CD4-positive, alpha-beta T cell (primary cell): ENCODE measurements at regions not wholly inside any gene's neighbourhood (a gene's known extent, or its start where the extent isn't known, plus 50 kb on each side); places are given as distances from the start of the nearest gene placed in this dataset.

ENCODE experiments used
- ATAC-seq: fragments of 200-7000 bp; cut with Tn5 transposase; one replicate; pipeline ENCODE4 v1.10.0; 2022; ENCODE audit warnings: mild to moderate bottlenecking; ENCODE audit not compliant: poor library complexity
- CTCF ChIA-PET: fragments of 350-600 bp; sonication (Branson Sonifier 250); formaldehyde crosslinking; loops from one replicate; lab custom pipeline; 2021; ENCODE audit warnings: antibody characterized with exemption, inconsistent platforms; lab: Charles Lee
- POLR2A ChIA-PET: fragments of 350-600 bp; sonication (Branson Sonifier 250); formaldehyde crosslinking; loops from one replicate; lab custom pipeline; 2021; ENCODE audit warnings: antibody characterized with exemption, inconsistent platforms; lab: Charles Lee
- DNase-seq, 14 experiments: peaks; one replicate each; pipeline ENCODE4 v3.0.0-alpha.2; 2013 to 2020; ENCODE audit warnings: mixed read lengths in 2 of 14
- H3K27ac ChIP-seq, 2 donors: one replicate each; pipeline versions ENCODE4 v1.5.1 to v1.7.0; 2013; ENCODE audit warnings: low read length in 2 of 2, low read depth in 1 of 2, mild to moderate bottlenecking in 1 of 2
- H3K27me3 ChIP-seq, 2 experiments: 1 replicate in 1 of 2; 2 replicates in 1 of 2; pipeline versions ENCODE4 v1.6.1 to v1.7.0; 2013; ENCODE audit warnings: low read length in 2 of 2, control low read depth in 1 of 2, mild to moderate bottlenecking in 1 of 2, moderate library complexity in 1 of 2; ENCODE audit not compliant: insufficient read depth in 2 of 2, control insufficient read depth in 1 of 2
- H3K36me3 ChIP-seq: one replicate; pipeline ENCODE4 v1.6.1; 2013; ENCODE audit warnings: low read length, control low read depth; ENCODE audit not compliant: insufficient read depth
- H3K4me1 ChIP-seq: one replicate; pipeline ENCODE4 v1.6.1; 2013; ENCODE audit warnings: low read length, control low read depth; ENCODE audit not compliant: insufficient read depth
- H3K4me3 ChIP-seq: one replicate; pipeline ENCODE4 v1.5.1; 2013; ENCODE audit warnings: mild to moderate bottlenecking, low read length, moderate library complexity
- H3K9me3 ChIP-seq, 2 experiments: 1 replicate in 1 of 2; 2 replicates in 1 of 2; pipeline versions ENCODE4 v1.6.1 to v1.7.0; 2013; ENCODE audit warnings: low read length in 2 of 2, mild to moderate bottlenecking in 2 of 2, control low read depth in 1 of 2, moderate library complexity in 1 of 2; ENCODE audit not compliant: control insufficient read depth in 1 of 2, insufficient read depth in 1 of 2
- H3K27ac Mint-ChIP-seq: one replicate; pipeline ENCODE4 v1.8.0; 2020; ENCODE audit warnings: mixed read lengths
- H3K27me3 Mint-ChIP-seq: one replicate; pipeline ENCODE4 v1.8.0; 2021; ENCODE audit warnings: mixed read lengths
- H3K36me3 Mint-ChIP-seq: one replicate; pipeline ENCODE4 v1.8.0; 2021; ENCODE audit warnings: low read depth, mixed read lengths
- H3K4me1 Mint-ChIP-seq: one replicate; pipeline ENCODE4 v1.8.0; 2021; ENCODE audit warnings: low read depth, mixed read lengths
- H3K4me3 Mint-ChIP-seq: one replicate; pipeline ENCODE4 v1.8.0; 2020; ENCODE audit warnings: mild to moderate bottlenecking, mixed read lengths
- H3K9me3 Mint-ChIP-seq: one replicate; pipeline ENCODE4 v1.8.0; 2020; ENCODE audit warnings: mixed read lengths
- CTCF ChIP-seq: fragments of 200-600 bp; IDR thresholded peaks from one replicate; pipeline ENCODE4 v1.8.0; 2022; ENCODE audit warnings: antibody characterized with exemption, mild to moderate bottlenecking
- intact Hi-C, 2 experiments: fragments of 100-400 bp; cut with DNase I in 1 of 2; cut with micrococcal nuclease in 1 of 2; formaldehyde crosslinking; loops; one replicate each; pipeline versions ENCODE4 v1.15.1 to v1.9.0; 2023 to 2025; cut with DNase I, micrococcal nuclease

DNA sequence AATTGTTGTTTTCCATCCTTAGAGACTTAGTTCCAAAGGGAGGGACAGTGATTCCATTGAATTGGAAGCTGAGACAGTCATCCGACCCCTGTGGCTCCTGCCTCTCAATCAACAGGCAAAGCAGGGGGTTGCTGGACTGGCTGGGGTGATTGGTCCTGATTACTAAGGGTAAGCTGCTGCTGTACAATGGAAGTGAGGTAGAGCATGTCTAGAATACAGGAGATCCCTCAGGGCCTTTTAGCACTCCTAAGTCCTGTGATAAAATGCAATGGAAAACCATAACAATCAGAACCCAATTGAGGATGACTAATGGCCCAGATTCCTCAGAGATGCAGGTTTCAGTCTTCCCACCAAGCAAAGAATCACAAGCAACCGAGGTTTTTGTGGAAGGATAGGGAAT is 127.6 kb downstream of the AASDH start:
- Mint-ChIP-seq H3K9me3 (peaks cover 2% of the 10 kb centered on the region), H3K4me1 (peaks cover 24% of the 10 kb centered on the region), H3K36me3 (no peaks in the 10 kb centered on the region), H3K4me3 (no peak overlapping the region), H3K27ac (no peak overlapping the region), H3K27me3 (no peaks in the 10 kb centered on the region)
- TF ChIP-seq CTCF, result no peak
- H3K36me3 ChIP-seq, result no peaks in the 10 kb centered on the region
- ATAC-seq, result no peak
- no peak for DNase-seq
- H3K27ac ChIP-seq, result no peak overlapping the region
- ChIA-PET POLR2A (no interaction called here), CTCF (no interaction called here)
- H3K27me3 ChIP-seq, result no peaks in the 10 kb centered on the region
- no peak overlapping the region for H3K4me3 ChIP-seq
- H3K9me3 ChIP-seq, result peaks cover 0 to 10% of the 10 kb centered on the region in 2 experiments
- intact Hi-C loops, result no loop called here
- peaks cover 5% of the 10 kb centered on the region for H3K4me1 ChIP-seq

DNA sequence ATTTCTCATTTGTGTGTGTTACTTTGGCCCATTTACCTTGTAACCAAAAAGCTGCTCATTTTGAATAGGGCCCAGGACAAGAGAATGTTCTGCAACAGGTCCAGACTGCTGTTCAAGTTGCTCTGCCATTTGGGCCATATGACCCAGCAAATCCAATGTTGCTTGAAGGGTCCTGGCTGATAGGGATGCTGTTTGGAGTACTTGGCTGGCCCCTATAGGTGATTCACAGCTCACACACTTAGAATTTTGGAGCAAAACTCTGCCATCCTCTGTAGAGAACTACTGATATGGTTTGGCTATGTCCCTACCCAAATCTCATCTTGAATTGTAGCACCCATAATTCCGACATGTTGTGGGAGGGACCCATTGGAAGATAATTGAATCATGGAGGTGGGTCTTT is 131.5 kb downstream of the AASDH start:
- H3K27me3 Mint-ChIP-seq, result peaks cover 18% of the 10 kb centered on the region
- TF ChIP-seq CTCF, result no peak

DNA sequence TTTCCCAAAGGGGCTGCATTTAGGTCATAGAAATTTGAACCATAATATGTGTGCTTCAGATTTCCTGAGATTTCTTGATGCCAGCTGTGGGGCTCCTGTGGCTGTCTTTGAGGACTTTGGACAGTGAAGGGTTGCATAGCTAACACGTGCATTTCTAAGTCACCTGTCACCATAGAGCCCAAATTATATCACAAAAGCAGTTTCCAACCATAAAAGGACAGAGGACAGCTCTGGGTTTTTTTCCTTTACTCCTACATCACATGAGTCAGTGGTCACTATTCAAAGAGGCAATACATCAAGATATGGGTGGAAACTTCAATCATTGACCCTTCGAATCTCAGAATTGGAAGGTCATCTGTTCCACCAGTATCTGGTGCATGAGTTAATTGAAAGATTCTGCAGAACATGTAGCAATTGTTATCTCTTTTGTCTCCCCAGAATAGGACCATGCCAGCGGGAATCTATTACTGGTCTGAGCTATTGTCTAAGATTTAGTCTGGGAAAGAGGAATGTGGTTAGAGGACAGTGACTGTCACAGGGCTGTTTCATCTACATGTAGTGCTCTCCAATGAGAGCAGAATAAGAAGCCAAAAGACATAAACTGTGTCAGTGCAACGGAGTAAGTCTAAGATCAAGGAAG is 133.5 kb downstream of the AASDH start:
- peaks cover 22% of the 10 kb centered on the region for H3K27me3 Mint-ChIP-seq
- CTCF ChIA-PET, result no interaction called here

More for the DNA sequence above, 131.5 kb downstream of the AASDH start:
- H3K4me3 Mint-ChIP-seq, result no peak overlapping the region
- ATAC-seq (no peak), DNase-seq (no peak)
- ChIA-PET CTCF (no interaction called here), POLR2A (no interaction called here)
- no peaks in the 10 kb centered on the region for H3K27me3 ChIP-seq
- H3K27ac Mint-ChIP-seq, result no peak overlapping the region
- H3K9me3 ChIP-seq, result no peaks in the 10 kb centered on the region
- intact Hi-C loops, result no loop called here
- peaks cover 9% of the 10 kb centered on the region for H3K4me1 Mint-ChIP-seq
- H3K9me3 Mint-ChIP-seq, result no peaks in the 10 kb centered on the region
- no peaks in the 10 kb centered on the region for H3K36me3 ChIP-seq
- no peak overlapping the region for H3K4me3 ChIP-seq
- H3K36me3 Mint-ChIP-seq, result no peaks in the 10 kb centered on the region
- no peaks in the 10 kb centered on the region for H3K4me1 ChIP-seq
- H3K27ac ChIP-seq, result no peak overlapping the region

More for the DNA sequence above, 133.5 kb downstream of the AASDH start:
- intact Hi-C loops, result no loop called here
- no peaks in the 10 kb centered on the region for H3K36me3 Mint-ChIP-seq
- H3K27me3 ChIP-seq, result no peaks in the 10 kb centered on the region
- no peak overlapping the region for H3K27ac ChIP-seq
- POLR2A ChIA-PET, result no interaction called here
- ATAC-seq (no peak), DNase-seq (no peak)
- H3K27ac Mint-ChIP-seq, result no peak overlapping the region
- H3K4me1 Mint-ChIP-seq, result no peaks in the 10 kb centered on the region
- H3K4me3 Mint-ChIP-seq, result no peak overlapping the region
- no peak for TF ChIP-seq CTCF
- no peaks in the 10 kb centered on the region for H3K9me3 ChIP-seq
- no peaks in the 10 kb centered on the region for H3K4me1 ChIP-seq
- H3K36me3 ChIP-seq, result no peaks in the 10 kb centered on the region
- no peaks in the 10 kb centered on the region for H3K9me3 Mint-ChIP-seq
- no peak overlapping the region for H3K4me3 ChIP-seq
